ENCODE measurements at regions not wholly inside any gene's neighbourhood (a gene's known extent, or its start where the extent isn't known, plus 50 kb on each side); places are given as distances from the start of the nearest gene placed in this dataset.
"Not testable (repeated sequence)": the region's sequence is repeated elsewhere in the genome, so short reads cannot be mapped to it uniquely, and the experiment has no call there.

- TF ChIP-seq, protein P1, sequence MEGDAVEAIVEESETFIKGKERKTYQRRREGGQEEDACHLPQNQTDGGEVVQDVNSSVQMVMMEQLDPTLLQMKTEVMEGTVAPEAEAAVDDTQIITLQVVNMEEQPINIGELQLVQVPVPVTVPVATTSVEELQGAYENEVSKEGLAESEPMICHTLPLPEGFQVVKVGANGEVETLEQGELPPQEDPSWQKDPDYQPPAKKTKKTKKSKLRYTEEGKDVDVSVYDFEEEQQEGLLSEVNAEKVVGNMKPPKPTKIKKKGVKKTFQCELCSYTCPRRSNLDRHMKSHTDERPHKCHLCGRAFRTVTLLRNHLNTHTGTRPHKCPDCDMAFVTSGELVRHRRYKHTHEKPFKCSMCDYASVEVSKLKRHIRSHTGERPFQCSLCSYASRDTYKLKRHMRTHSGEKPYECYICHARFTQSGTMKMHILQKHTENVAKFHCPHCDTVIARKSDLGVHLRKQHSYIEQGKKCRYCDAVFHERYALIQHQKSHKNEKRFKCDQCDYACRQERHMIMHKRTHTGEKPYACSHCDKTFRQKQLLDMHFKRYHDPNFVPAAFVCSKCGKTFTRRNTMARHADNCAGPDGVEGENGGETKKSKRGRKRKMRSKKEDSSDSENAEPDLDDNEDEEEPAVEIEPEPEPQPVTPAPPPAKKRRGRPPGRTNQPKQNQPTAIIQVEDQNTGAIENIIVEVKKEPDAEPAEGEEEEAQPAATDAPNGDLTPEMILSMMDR (IDR thresholded peaks at IDR 0.05; ENCODE audit: extremely low read depth, missing control alignments) = no peak
- DNase-seq (ENCODE audit: low spot score) = no peak
Measured at GRCh38 chr14:43338713-43339112, 1168.4 kb downstream of the FSCB start.

DNA sequence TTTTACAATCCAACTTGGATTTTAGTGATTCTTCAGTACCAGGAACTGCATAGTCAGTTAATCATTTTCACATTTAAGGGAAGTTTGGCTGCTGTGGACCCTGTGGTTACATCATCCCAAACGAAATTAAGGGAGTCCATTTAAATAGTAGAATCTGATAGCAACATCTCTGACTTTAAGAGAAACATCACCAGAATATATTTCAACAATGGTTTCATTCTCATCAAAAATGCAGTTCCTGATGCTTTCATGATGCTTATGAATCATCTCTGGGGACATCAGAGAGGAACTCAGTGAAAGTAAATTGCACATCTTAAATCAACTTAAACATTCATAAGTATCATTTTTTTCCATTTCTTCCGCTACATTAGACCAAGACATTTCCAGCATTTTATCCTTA is 1170.7 kb downstream of the FSCB start:
- DNase-seq (ENCODE audit: low spot score) = no peak
- TF ChIP-seq, protein P1 (IDR thresholded peaks at IDR 0.05; ENCODE audit: extremely low read depth, missing control alignments) = no peak

GRCh38 chr14:43326501-43327407 is 1180.3 kb downstream of the FSCB start:
- DNase-seq (ENCODE audit: low spot score) = not testable (repeated sequence)

- TF ChIP-seq, protein P1 (IDR thresholded peaks at IDR 0.05; ENCODE audit: extremely low read depth, missing control alignments) = no peak
- no peak for DNase-seq (ENCODE audit: low spot score)
Measured at GRCh38 chr14:43316427-43316826, 1190.7 kb downstream of the FSCB start.

- DNase-seq (ENCODE audit: low spot score) = no peak
- TF ChIP-seq, protein P1 (IDR thresholded peaks at IDR 0.05; ENCODE audit: extremely low read depth, missing control alignments) = no peak
Measured at GRCh38 chr14:43313719-43314118, 1193.4 kb downstream of the FSCB start.

- TF ChIP-seq, protein P1 (IDR thresholded peaks at IDR 0.05; ENCODE audit: extremely low read depth, missing control alignments) = no peak
Measured at GRCh38 chr14:43308421-43309110, 1198.5 kb downstream of the FSCB start.

GRCh38 chr14:43307836-43308235 is 1199.2 kb downstream of the FSCB start:
- TF ChIP-seq, protein P1 (IDR thresholded peaks at IDR 0.05; ENCODE audit: extremely low read depth, missing control alignments) = no peak
- DNase-seq (ENCODE audit: low spot score) = no peak

More at GRCh38 chr14:43308421-43309110, 1198.5 kb downstream of the FSCB start:
- no peak for DNase-seq (ENCODE audit: low spot score)

All from GM20000 (cell line).